Astrocyte (in vitro differentiated cells and primary cell): ENCODE measurements at regions not wholly inside any gene's neighbourhood (a gene's known extent, or its start where the extent isn't known, plus 50 kb on each side); places are given as distances from the start of the nearest gene placed in this dataset.

ENCODE experiments used
- EZH2 ChIP-seq: IDR thresholded peaks from 2 replicates; pipeline ENCODE4 v1.6.1; 2012; ENCODE audit warnings: mild to moderate bottlenecking, low read length, inconsistent platforms; ENCODE audit not compliant: insufficient read depth
- TF ChIP-seq, protein P1 (sequence below): IDR thresholded peaks from 2 replicates; pipeline ENCODE4 v1.5.1; 2011; ENCODE audit warnings: low read depth, mild to moderate bottlenecking, inconsistent platforms, low read length, moderate library complexity; ENCODE audit not compliant: insufficient read depth

DNA sequence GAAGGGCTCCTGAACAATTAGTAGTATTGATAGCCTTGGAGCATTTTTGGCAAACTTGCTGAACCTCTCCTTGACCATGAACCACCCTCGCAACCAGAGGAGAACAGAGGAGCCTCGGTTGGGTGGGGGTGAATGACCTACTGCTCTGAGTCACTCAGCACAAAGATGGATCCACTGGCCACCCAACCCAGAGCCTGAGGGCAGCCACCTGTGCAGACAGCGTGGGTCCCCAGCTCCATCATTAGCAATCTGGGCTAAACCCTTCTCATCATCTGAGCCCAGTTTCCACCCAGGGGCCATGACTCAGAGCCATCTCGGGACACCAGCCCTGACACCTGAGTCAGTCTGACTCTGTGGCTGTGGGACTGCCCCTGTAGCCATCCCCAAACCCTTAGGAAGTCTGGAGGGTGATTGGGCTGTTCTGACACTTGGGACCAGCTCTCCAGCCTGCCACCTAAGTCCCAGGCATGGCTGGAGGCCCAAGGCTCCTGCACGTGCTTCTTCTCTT, 171.8 kb upstream of the GPR26 start:
- TF ChIP-seq, protein P1, sequence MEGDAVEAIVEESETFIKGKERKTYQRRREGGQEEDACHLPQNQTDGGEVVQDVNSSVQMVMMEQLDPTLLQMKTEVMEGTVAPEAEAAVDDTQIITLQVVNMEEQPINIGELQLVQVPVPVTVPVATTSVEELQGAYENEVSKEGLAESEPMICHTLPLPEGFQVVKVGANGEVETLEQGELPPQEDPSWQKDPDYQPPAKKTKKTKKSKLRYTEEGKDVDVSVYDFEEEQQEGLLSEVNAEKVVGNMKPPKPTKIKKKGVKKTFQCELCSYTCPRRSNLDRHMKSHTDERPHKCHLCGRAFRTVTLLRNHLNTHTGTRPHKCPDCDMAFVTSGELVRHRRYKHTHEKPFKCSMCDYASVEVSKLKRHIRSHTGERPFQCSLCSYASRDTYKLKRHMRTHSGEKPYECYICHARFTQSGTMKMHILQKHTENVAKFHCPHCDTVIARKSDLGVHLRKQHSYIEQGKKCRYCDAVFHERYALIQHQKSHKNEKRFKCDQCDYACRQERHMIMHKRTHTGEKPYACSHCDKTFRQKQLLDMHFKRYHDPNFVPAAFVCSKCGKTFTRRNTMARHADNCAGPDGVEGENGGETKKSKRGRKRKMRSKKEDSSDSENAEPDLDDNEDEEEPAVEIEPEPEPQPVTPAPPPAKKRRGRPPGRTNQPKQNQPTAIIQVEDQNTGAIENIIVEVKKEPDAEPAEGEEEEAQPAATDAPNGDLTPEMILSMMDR = no peak
- no peak for TF ChIP-seq EZH2
